ENCODE measurements at regions not wholly inside any gene's neighbourhood (a gene's known extent, or its start where the extent isn't known, plus 50 kb on each side); places are given as distances from the start of the nearest gene placed in this dataset.
"Not testable (repeated sequence)": the region's sequence is repeated elsewhere in the genome, so short reads cannot be mapped to it uniquely, and the experiment has no call there.

DNA sequence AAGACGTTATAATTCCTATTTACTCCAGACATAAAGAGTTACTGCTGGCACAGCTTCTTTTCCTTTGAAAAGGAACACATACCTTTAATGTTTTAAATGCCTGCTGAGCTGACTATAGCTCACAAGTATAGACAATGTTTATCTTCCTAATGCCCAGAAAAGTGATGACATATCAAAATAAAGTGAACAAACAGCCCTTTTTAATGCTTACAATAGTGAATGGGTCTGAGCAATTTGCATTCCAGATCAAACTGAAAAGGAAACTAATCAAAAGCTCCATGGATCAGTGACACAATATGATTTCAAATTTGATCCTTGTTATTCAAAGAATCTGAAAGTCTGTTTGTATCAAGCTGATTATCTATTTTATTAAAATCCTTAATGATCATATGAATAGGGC is 233.6 kb upstream of the SEMA3E start:
- DNase-seq (ENCODE audit: low read depth): no peak

DNA sequence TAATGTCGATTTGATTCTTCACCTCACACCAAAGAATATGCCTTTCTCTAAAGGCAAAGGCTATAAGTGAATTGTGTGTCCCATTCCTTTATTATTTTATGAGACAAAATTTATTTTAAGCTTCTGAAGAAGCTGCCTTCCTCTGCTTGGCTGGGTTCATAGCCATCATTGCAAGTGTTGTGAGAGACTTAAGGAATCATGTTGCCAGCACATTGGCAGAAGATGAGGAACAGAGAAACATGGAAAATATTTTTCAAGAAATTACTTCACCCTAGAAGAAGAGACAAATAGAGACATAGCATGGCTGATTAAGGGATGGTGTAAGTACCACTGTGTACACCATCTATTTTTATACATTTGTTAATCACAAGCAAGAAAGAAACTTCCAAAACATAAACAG is 230.1 kb upstream of the SEMA3E start:
- DNase-seq (ENCODE audit: low read depth): no peak

DNA sequence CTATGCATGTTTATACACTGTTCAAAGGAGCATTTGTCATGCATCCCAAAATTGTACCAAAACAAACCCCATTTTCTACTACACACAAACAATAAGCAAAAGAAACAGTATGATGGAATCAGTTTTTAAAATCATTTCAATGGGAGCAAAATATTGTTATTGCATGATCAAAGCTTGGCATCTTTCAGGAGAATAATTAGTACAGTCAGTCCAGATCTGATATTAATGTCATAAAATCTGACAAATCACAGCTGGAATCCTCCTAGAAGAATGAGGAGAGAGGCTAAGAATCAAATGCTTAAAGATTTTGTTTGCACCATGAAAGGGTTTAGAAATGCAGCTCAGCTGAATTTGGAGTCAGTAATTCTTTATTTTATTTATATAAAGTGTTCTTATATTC is 229.7 kb upstream of the SEMA3E start:
- DNase-seq (ENCODE audit: low read depth): no peak

DNA sequence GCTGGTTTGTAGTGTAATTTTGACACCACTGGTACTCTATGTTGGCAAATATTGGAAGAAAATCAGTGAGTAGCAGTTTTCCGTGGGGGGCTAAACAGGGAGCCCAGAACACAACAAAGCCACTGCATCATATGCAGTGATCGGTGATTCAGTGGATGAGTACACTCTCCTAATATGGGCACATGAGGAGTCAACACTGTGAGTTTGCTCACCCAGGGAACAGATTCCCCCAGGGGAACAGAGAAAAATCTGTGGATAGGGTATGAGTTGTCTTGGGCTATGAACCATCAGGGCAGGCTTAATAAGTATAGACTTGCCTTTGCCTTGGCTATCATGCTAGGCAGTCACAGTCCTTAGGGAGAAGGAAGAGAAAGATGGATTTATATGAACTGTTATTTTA is 227.7 kb upstream of the SEMA3E start:
- DNase-seq (ENCODE audit: low read depth): peak; percentile 80

DNA sequence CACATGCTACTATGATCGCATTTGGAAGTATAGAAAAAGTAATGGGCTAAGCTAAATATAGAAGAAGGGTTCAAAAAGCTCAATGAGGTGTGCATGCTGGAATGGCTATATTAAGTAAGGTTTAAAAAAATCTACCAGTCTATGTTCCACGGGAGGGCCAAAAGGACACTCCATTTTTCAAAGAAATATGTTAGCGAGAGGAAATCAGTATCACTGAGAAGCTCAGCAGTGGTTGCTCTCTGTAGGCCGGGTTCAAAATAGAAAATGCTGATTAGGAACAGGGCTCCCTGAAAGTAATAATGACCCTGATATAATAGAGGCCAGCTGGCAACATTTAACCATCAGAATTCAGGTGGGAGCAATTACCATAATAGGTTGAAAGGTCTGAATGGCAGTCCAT is 224.5 kb upstream of the SEMA3E start:
- DNase-seq (ENCODE audit: low read depth): no peak

DNA sequence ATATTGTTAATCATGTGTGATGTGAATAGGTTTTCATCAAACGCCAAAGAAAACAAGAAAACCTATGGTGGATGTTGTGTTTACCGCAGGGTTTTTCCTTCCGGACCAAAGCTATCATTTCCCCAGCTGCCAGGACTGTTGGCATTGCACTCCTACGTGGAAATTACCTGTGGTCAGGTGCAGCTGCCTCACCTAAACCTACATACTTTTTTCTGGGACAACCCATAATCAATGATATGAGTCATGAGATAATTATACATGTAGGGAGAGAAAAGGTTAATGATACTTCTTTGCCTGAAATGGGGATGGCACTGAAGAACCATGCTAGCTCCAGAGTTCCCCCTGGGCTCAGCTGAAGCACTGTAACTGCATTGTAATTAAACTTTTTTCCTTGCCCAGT is 223.6 kb upstream of the SEMA3E start:
- no peak for DNase-seq (ENCODE audit: low read depth)

DNA sequence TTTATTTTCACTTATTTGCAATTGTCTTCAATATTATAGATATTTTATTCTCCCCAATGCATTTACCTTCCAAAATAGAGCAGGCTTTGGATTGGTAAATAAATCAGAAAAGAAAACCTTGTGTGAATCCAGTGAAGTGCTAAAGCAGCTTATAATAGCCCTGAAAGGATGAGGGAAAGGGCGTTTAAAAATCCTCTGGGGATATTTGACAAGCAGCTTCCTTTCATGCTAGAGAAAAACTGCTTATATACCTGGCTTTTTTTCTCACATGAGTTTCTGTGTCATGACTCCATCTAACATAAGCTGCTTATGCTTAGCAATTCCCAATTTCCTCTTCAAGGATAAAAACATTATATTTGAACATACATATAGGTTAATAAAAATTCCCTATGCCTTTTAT is 221.6 kb upstream of the SEMA3E start:
- no peak for DNase-seq (ENCODE audit: low read depth)

DNA sequence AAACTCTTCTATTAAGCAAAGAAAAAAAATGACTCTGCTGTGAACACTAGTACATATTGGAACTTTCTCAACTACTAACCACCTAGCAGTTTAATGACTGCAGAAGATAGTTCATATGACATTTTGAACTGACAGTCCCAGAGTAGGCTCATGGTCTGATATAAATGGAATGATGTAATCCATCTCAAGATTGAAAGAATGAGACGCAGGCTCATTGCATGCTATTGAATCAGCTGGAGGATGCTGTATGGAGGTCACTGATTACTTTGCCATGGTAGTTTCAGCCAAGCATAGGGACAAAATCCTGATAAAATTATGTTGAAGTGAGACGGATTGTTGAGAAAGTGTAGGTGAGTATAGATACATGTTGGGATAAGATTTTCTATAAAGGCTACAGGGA is 217.6 kb upstream of the SEMA3E start:
- no peak for DNase-seq (ENCODE audit: low read depth)

DNA sequence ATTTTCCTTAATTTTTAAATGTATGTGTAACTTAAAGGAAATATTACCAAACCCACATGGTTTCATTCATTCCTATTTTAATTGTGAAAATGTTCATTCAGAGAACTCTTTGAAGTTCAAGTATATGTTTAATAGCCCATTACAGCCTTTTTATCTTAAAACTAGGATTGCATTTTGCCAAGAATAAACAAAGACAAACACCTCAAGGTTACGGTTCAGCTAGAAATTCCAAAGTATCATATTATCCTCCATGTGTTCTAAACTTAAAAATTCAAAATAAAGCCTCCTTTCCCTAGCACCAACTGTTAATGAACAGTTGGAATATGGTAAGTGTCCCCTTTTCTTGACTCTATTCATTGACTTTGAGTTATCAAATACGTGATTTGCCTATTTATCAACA is 215.6 kb upstream of the SEMA3E start:
- DNase-seq (ENCODE audit: low read depth): no peak

DNA sequence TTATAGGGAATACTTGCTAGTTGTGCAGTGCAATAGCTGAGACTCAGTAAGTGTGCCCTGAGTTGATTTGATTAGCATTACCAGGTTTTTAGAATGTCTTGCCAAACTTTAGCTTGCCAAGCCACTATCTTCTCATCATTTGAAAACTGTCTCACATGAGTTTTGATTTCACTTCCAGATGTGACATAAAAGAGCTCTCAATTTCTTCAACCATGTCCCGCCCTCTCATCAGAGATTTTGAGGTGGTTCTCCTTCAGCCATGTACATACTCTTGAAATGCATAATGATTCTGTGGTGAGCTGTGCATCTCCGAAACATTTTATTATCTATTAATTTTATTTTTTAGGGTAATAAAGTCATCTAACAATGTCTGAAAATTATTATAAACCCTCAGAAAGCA is 215.0 kb upstream of the SEMA3E start:
- no peak for DNase-seq (ENCODE audit: low read depth)

DNA sequence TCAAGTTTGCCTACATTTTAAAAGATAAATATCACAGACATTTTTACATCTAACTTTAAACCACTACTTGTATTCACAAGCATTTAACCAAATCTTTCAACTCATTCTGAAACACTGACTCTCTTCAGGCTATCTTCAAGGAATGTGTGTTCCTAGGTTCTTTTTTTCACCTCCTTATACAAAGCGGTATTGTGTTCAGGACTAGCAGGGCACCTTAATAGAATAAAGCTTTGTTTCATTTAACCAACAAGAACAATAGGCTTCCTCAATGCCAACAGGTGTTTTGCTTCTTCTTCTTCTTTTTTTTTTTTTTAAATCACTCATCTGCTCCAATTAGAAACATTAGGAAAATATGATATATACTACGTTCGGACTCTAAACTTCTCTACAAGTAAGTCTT is 212.9 kb upstream of the SEMA3E start:
- no peak for DNase-seq (ENCODE audit: low read depth)

DNA sequence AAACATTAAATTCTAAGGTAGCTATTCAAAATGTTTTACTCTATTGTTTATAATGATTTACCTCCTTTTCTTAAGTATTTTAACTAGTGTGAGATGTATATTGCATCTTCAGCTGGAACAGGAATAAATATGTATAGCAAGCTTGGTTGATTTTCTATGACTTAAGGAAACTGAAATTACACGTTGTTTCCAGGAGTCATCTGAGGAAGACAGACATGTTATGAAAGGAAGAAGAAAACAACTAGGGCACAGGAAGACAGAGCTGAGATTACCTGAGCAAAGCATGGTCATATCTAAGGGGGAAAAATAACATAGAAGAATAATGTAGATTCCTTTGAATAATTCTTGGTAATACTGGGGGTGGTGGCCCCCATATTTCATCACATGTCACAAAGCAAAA is 210.9 kb upstream of the SEMA3E start:
- no peak for DNase-seq (ENCODE audit: low read depth)

DNA sequence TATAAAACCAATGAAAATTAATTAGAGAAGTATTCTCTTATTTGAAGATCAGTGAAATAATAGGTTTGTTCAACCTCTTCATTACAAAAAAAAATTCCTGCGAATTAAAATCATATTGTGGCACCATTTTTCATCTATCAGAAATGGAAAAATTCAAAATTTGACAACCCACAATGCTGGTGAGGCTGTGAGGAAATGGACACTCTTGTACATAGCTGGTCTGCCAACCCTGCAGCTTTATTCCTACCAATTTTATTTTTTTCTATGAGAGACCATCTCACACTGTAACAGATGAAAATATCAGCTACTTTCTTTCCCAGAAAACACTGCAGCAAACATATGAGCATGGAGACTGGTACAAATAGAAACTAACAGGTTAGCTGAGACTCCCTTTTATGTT is 208.8 kb upstream of the SEMA3E start:
- no peak for DNase-seq (ENCODE audit: low read depth)

DNA sequence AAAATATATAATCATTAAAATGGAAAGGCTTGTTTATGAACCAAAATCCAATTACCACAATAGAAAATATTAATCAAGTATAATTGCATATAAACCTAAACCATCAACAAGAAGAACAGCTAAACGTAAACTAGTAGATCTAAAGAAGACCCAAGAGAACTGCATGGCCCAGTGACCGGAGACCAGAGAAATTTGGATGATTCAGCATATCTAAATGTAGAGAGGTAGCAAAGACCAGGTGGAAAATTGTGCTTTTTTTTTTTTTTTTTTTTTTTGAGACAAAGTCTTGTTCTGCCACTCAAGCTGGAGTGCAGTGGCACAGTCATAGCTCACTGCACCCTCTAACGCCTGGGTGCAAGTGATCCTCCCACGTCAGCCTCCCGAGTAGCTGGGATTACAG is 207.2 kb upstream of the SEMA3E start:
- DNase-seq (ENCODE audit: low read depth): no peak

DNA sequence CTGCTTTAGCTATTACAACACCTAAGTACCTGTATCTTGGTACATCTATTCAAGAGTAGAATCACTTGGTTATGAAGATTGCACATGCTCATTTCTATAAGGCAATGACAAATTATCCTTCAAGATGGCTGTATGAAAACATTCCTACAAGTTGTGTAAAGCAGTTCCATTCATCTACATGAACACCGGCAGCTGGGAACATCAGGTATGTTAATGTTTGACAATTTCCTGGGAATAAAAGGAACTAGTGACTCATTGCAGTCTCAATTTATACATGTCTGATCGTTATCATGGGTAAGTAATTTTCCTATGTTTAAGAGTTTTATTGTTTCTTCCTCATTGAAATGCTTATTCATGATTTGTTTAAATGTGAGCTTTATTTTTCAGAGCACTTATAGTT is 203.2 kb upstream of the SEMA3E start:
- peak; percentile 32 for DNase-seq (ENCODE audit: low read depth)

DNA sequence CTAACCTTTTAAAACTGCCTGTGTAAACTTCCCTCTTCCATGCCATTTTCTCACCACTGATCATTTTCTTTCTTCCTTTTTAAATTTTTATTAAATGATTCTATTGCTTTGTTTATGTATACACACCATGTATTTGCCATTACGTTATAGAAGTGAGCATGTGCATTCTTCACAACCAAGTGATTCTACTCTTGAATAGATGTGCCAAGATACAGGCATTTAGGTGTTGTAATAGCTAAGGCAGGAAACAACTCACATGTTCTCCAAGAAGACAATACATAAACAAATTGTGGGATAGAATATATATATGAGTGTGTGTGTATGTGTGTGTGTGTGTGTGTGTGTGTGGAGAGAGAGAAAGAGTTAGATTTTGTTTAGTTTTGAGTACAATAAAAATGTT is 202.6 kb upstream of the SEMA3E start:
- no peak for DNase-seq (ENCODE audit: low read depth)

DNA sequence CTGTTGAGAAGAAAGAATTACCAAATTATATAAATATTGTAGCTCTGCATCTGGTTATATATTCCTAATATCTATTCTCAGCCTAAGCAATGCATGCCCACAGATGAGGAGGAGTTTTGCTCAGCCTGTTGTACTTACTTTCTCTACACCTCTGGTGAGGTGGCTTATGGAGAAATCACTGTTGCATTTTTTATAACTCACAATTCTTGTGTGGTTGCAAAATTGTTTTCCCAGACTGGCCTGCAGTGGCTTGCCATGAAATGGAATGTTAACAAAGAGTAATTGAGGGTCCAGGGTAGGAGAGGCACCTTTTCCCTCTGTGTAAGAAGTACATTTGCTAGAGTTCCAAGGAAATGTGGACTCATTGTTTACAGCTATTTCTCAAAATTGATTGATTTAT is 202.0 kb upstream of the SEMA3E start:
- no peak for DNase-seq (ENCODE audit: low read depth)

DNA sequence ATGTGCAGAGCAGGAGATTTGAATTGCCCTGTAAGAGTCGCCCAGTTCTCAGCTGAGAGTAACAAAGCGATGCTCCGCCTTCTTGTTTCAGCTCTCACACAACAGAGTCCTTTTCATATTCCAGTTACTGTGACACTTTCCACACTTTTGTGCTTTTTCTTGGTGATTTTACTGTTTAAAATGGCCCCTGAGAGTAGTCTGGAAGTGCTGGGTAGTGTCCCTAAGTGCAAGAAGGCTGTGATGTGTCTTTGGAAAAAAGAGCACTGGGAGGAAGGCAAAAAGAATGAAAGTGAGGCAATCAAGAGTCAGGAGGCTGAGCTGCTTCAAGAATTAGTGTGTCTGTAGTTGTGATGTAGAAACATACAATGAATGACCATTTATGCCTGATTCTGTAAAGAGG is 201.2 kb upstream of the SEMA3E start:
- DNase-seq (ENCODE audit: low read depth): no peak

DNA sequence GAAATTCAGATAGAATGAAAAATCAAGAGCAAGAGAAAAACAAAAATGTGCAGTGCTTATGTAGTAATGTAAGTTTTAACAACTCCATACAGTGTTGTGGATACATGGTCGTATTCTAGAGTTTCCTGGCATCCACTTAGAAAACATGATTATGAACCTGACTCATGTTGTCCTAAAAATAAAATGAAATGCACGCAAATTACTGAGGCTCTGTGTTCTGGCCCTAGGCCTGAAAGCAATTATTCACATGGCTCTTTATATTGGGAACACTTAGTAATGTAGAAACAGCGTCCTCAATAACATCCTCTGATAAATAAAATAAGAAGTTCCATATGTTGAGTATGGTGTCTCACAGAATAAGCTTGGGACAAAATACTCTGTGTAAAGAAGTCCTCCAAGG is 200.2 kb upstream of the SEMA3E start:
- peak; percentile 6 for DNase-seq (ENCODE audit: low read depth)

DNA sequence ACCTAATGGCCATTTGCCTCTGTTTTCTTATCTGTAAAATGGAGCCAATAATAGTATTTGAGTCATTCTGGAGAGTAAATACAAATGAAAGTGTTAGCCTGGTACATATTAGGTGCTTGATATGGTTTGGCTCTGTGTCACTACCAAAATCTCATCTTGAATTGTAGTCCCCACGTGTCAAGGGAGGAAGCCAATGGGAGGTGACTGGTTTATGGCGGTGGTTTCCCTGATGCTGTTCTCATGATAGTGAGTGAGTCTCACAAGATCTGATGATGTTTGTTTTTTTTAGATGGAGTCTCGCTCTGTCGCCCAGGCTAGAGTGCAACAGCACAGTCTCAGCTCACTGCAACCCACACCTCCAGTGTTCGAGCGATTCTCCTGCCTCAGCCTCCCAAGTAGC is 194.0 kb upstream of the SEMA3E start:
- no peak for DNase-seq (ENCODE audit: low read depth)

DNA sequence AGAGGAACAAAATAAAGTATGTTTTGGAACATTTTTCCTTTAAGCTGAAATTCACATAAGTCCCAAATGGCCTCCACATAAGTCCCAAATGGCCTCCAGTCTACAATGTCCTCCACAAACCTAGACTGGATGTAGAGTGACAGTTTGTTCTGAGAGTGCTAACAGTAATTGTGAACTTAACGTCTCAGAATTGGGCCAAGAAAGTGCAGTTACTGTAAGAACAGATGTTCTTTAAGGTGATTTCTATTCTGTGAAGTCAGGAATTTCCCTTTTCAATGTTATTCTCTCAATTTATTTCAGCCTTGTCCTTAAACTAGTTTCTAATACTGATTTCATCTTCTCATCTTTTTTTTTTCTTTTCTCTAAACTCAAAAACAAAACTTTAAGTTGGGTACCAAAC is 188.7 kb upstream of the SEMA3E start:
- DNase-seq (ENCODE audit: low read depth): no peak

DNA sequence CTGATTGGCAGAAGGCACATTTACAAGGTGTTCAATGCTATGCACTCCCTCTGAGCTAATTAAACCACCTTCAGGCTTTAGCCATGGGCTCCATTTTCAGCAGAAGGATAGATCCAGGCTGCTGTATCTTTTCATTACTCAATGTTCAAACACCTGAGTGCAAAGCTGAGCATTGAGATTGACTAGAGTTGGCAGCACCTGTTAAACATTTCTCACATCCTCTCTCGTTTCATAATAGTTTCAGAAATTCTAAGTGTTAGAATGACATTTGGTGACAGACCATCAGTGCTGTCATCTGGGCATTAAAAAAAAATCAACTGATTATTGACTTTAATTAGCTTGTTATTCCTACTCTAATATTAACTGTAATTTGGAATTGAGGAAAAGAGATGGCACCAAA is 187.1 kb upstream of the SEMA3E start:
- DNase-seq (ENCODE audit: low read depth): no peak

DNA sequence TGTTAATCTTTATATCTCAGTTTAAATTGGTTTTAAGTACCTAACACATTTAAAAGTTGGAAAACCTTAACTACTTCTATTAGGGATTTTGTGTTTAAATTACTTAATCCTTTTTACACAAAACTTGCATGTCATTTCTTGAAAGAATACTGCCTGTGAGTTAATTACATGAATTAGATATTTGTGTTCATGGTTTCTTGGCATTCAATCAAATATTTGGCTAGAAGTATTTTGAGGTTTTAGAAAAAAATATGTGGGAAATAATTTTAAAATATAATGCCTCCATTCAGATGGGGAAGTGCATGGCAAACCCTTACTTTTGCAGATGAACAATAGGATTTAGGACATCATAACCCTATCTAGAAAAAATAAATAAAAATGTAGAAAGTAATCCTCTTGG is 186.5 kb upstream of the SEMA3E start:
- no peak for DNase-seq (ENCODE audit: low read depth)

DNA sequence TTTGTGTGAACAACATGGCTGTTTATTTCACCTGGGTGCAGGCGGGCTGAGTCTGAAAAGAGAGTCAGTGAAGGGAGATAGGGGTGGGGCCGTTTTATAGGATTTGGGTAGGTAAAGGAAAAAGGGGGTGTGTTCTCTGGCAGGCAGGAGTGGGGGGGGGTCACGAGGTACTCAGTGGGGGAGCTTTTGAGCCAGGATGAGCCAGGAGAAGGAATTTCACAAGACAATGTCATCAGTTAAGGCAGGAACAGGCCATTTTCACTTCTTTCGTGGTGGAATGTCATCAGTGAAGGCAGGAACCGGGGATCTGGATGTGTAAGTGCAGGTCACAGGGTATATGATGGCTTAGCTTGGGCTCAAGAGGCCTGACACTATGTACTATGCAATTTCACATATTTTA is 184.8 kb upstream of the SEMA3E start:
- not testable (repeated sequence) for DNase-seq (ENCODE audit: low read depth)

DNA sequence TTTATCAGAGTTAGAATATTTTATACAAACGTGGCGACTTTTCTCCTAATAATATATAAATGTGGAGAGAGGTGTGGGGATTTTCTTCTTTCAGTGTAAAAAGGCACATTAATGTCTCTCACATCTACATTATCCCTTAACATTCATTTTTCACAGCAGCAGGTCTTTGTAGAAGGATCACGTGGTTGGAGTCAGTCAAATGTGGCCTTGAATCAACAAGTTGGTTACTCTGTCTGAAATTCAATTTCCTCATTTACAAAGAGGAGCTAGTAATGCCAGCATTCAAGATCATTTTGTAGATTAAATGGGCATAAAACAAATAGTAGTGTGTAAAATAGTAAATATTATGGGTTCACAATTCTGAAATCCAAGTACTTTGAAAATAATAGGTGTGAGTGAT is 183.1 kb upstream of the SEMA3E start:
- no peak for DNase-seq (ENCODE audit: low read depth)

DNA sequence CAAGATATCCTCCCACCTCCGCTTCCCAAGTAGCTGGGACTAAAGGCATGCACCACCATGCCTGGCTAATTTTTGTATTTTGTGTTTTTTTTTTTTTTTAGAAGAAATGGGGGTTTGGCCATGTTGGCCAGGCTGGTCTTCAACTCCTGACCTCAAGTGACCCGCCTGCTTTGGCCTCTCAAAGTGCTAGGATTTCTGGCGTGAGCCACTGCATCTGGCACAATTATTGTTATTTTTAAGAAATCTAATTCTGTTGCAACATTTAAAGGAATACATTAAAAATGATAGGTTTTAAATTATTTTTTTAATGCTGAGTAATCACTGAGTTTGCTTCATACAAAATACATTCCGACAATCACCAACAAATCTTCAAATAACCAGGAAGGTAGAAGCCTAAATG is 178.1 kb upstream of the SEMA3E start:
- DNase-seq (ENCODE audit: low read depth): no peak
